Neural progenitor cell (in vitro differentiated cells): ENCODE measurements at regions not wholly inside any gene's neighbourhood (a gene's known extent, or its start where the extent isn't known, plus 50 kb on each side); places are given as distances from the start of the nearest gene placed in this dataset.

Experiments
- EZH2 ChIP-seq: fragments of 200-600 bp; sonication (generic); IDR thresholded peaks from 2 replicates; pipeline ENCODE4 v1.6.1; 2017; ENCODE audit warnings: antibody characterized with exemption, mild to moderate bottlenecking, moderate library complexity
- EZH2phosphoT487 ChIP-seq: fragments of 200-600 bp; sonication (generic); IDR thresholded peaks from 2 replicates; pipeline ENCODE4 v1.6.1; 2017; ENCODE audit warnings: antibody characterized with exemption
- TF ChIP-seq, protein P1 (sequence below): fragments of 200-600 bp; sonication (generic); IDR thresholded peaks from 2 replicates; pipeline ENCODE4 v1.5.1; 2017; ENCODE audit warnings: antibody characterized with exemption, mild to moderate bottlenecking

DNA sequence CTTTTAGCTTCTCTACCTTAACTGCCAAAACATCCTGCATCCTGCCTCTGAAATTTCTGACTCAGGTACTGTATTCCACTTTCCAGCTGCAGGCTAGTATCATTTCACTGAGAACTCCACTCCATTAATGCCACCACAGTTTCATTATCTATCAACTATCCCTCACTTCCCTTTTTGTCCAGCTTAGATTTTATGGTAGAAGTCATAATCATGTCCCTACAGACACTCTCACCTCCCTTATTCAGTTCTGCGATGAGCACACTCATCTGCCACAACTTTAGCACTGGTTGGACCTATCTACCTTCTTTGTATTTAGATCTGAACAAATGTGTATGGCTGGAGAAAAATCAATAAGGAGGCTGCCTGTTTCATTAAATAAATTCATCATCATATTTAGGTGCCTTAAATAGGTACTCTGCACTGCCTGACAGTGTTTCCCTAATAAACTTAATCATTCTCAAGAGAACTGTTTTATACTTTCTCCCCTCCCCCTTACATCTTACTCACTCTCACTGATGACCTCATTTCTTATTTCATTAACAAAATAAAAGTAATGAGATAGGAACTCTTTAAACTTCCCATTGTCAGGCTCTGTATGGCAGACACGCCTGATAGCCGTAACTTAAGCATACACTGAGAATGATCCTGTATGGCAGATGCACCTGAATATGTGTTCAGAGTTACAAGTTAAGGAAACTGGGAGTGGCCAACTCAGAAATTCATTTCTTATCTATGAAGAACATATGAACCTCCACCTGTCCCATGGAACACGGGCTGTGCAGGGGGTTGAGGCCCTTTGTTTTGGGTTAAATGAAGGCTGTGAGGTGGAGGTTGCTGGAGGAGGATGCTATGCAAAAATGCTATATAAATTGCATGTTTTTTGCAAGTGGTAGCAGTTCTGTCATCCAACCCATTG lies 95.3 kb upstream of the MAN1A1 start:
- TF ChIP-seq EZH2 (no peak), EZH2phosphoT487 (no peak)
- TF ChIP-seq, protein P1, sequence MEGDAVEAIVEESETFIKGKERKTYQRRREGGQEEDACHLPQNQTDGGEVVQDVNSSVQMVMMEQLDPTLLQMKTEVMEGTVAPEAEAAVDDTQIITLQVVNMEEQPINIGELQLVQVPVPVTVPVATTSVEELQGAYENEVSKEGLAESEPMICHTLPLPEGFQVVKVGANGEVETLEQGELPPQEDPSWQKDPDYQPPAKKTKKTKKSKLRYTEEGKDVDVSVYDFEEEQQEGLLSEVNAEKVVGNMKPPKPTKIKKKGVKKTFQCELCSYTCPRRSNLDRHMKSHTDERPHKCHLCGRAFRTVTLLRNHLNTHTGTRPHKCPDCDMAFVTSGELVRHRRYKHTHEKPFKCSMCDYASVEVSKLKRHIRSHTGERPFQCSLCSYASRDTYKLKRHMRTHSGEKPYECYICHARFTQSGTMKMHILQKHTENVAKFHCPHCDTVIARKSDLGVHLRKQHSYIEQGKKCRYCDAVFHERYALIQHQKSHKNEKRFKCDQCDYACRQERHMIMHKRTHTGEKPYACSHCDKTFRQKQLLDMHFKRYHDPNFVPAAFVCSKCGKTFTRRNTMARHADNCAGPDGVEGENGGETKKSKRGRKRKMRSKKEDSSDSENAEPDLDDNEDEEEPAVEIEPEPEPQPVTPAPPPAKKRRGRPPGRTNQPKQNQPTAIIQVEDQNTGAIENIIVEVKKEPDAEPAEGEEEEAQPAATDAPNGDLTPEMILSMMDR: no peak
